ENCODE measurements at regions not wholly inside any gene's neighbourhood (a gene's known extent, or its start where the extent isn't known, plus 50 kb on each side); places are given as distances from the start of the nearest gene placed in this dataset.

GRCh38 chr4:173857828-173858227 is 327.8 kb upstream of the HAND2 start:
- intact Hi-C loops (cut with DNase I) = no loop called here
- TF ChIP-seq, protein P1, sequence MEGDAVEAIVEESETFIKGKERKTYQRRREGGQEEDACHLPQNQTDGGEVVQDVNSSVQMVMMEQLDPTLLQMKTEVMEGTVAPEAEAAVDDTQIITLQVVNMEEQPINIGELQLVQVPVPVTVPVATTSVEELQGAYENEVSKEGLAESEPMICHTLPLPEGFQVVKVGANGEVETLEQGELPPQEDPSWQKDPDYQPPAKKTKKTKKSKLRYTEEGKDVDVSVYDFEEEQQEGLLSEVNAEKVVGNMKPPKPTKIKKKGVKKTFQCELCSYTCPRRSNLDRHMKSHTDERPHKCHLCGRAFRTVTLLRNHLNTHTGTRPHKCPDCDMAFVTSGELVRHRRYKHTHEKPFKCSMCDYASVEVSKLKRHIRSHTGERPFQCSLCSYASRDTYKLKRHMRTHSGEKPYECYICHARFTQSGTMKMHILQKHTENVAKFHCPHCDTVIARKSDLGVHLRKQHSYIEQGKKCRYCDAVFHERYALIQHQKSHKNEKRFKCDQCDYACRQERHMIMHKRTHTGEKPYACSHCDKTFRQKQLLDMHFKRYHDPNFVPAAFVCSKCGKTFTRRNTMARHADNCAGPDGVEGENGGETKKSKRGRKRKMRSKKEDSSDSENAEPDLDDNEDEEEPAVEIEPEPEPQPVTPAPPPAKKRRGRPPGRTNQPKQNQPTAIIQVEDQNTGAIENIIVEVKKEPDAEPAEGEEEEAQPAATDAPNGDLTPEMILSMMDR (IDR thresholded peaks at IDR 0.05) = no peak
- TF ChIP-seq POLR2A (IDR thresholded peaks at IDR 0.05) = no peak

DNA sequence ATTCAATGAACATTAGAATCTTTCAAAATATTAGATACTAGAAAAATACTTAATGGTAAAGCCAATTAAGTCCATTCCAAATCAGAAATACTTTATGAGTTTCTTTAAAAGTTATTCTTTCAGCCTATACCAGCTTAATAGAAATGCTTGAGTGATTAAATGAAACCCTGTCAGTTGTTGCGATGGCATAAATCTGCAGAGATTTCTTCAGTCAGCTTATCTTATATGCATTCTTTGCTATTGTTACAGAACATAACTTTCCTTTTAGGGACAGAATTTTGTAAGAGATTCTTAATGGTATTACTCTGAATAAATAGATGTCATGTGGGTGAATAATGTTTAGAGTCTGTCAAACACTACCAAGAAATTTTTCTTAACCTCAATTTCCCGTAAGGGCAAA is 325.0 kb upstream of the HAND2 start:
- Histone ChIP-seq H3K27me3 (no peaks in the 10 kb centered on the region), H3K4me3 (no peak overlapping the region), H3K36me3 (replicated peaks in 1 of 2) (no peaks in the 10 kb centered on the region), H3K4me1 (replicated peaks in 1 of 2) (no peaks in the 10 kb centered on the region), H3K27ac (no peak overlapping the region), H3K9me3 (replicated peaks in 1 of 3) (no peaks in the 10 kb centered on the region)
- 86 to 90% (median 87%) methylated on average over 2 of the region's 2 CpGs for WGBS, 4 donors
- intact Hi-C loops (cut with DNase I) = no loop called here
- no peak for TF ChIP-seq POLR2A (IDR thresholded peaks at IDR 0.05)
- TF ChIP-seq, protein P1 (IDR thresholded peaks at IDR 0.05) = no peak
- DNase-seq = no peak

More at GRCh38 chr4:173857828-173858227, 327.8 kb upstream of the HAND2 start:
- Histone ChIP-seq H3K27me3 (no peaks in the 10 kb centered on the region), H3K4me1 (replicated peaks in 1 of 2) (no peaks in the 10 kb centered on the region), H3K4me3 (no peak overlapping the region), H3K27ac (no peak overlapping the region), H3K36me3 (replicated peaks in 1 of 2) (no peaks in the 10 kb centered on the region), H3K9me3 (replicated peaks in 1 of 3) (no peaks in the 10 kb centered on the region)
- DNase-seq = no peak
- WGBS, 4 donors = 63 to 88% (median 73%) methylated on average over 1 of the region's 1 CpG

- no peak for DNase-seq
- no peaks in the 10 kb centered on the region for H3K27me3 ChIP-seq
- no peak overlapping the region for H3K4me3 ChIP-seq
- no peaks in the 10 kb centered on the region for H3K36me3 ChIP-seq (replicated peaks in 1 of 2)
- no peaks in the 10 kb centered on the region for H3K9me3 ChIP-seq (replicated peaks in 1 of 3)
- no peak overlapping the region for H3K27ac ChIP-seq
- TF ChIP-seq, protein P1 (IDR thresholded peaks at IDR 0.05) = no peak
- TF ChIP-seq POLR2A (IDR thresholded peaks at IDR 0.05) = no peak
- intact Hi-C loops (cut with DNase I) = no loop called here
- H3K4me1 ChIP-seq (replicated peaks in 1 of 2) = no peaks in the 10 kb centered on the region
- 83 to 91% (median 85%) methylated on average over 6 of the region's 6 CpGs for WGBS, 4 donors
Observed at GRCh38 chr4:173852775-173853174, 322.7 kb upstream of the HAND2 start.

GRCh38 chr4:173845580-173845979 is 315.6 kb upstream of the HAND2 start:
- Histone ChIP-seq H3K9me3 (replicated peaks in 1 of 3) (no peaks in the 10 kb centered on the region), H3K4me1 (replicated peaks in 1 of 2) (no peaks in the 10 kb centered on the region), H3K36me3 (replicated peaks in 1 of 2) (no peaks in the 10 kb centered on the region), H3K27me3 (no peaks in the 10 kb centered on the region), H3K4me3 (no peak overlapping the region), H3K27ac (no peak overlapping the region)
- WGBS, 4 donors = 68 to 84% (median 83%) methylated on average over 1 of the region's 1 CpG
- intact Hi-C loops (cut with DNase I) = no loop called here
- TF ChIP-seq POLR2A (IDR thresholded peaks at IDR 0.05) = no peak
- TF ChIP-seq, protein P1 (IDR thresholded peaks at IDR 0.05) = no peak
- no peak for DNase-seq
